Gastrocnemius medialis (tissue), 4 donors: ENCODE measurements at regions not wholly inside any gene's neighbourhood (a gene's known extent, or its start where the extent isn't known, plus 50 kb on each side); places are given as distances from the start of the nearest gene placed in this dataset.

Source experiments
- POLR2A ChIP-seq, 2 donors: fragments of 450-650 bp; IDR thresholded peaks; one replicate each; pipeline ENCODE4 v1.6.1; 2017; ENCODE audit warnings: antibody characterized with exemption in 2 of 2, mild to moderate bottlenecking in 2 of 2, moderate library complexity in 2 of 2
- TF ChIP-seq, protein P1 (sequence below), 5 experiments: fragments of 450-650 bp in 3 of 5; fragments of 200-600 bp in 2 of 5; sonication (generic) in 2 of 5; IDR thresholded peaks in 4 of 5; conservative IDR thresholded peaks in 1 of 5; 1 replicate in 4 of 5; 2 replicates in 1 of 5; pipeline ENCODE4 v1.5.1; 2016 to 2019; ENCODE audit warnings: antibody characterized with exemption in 5 of 5, mild to moderate bottlenecking in 3 of 5, moderate library complexity in 3 of 5

DNA sequence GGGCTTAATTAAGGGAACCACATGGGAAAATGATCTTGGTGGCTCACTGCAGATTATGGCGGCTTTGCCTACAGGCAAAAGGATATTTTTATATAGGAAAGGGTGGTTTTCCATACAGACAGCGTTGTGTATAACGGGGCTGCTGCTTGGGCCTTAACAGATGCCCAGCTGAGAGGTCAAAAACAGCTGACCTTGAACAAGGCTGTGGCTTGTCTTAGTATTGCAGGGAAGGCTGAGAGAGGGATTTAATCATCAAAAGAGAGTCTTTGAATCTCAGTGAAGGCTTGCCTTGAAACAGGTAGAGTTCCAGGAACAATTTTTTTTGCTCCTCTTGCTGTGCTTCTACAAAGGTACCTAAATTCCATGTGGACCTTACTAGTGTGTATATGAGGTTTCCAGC is 301.6 kb upstream of the C11orf87 start:
- TF ChIP-seq, protein P1, sequence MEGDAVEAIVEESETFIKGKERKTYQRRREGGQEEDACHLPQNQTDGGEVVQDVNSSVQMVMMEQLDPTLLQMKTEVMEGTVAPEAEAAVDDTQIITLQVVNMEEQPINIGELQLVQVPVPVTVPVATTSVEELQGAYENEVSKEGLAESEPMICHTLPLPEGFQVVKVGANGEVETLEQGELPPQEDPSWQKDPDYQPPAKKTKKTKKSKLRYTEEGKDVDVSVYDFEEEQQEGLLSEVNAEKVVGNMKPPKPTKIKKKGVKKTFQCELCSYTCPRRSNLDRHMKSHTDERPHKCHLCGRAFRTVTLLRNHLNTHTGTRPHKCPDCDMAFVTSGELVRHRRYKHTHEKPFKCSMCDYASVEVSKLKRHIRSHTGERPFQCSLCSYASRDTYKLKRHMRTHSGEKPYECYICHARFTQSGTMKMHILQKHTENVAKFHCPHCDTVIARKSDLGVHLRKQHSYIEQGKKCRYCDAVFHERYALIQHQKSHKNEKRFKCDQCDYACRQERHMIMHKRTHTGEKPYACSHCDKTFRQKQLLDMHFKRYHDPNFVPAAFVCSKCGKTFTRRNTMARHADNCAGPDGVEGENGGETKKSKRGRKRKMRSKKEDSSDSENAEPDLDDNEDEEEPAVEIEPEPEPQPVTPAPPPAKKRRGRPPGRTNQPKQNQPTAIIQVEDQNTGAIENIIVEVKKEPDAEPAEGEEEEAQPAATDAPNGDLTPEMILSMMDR (IDR thresholded peaks at IDR 0.05 in 4 of 5, conservative IDR thresholded peaks at IDR 0.05 in 1 of 5): no peak
- TF ChIP-seq POLR2A (IDR thresholded peaks at IDR 0.05): no peak
